A549 (cell line): ENCODE measurements at regions not wholly inside any gene's neighbourhood (a gene's known extent, or its start where the extent isn't known, plus 50 kb on each side); places are given as distances from the start of the nearest gene placed in this dataset.

ENCODE experiments used
- ATAC-seq, 2 experiments: fragments of 200-7000 bp in 1 of 2; fragments of >200 bp in 1 of 2; cut with Nextera tagmentation in 1 of 2; cut with Tn5 transposase in 1 of 2; 3 replicates each; pipeline versions ENCODE4 v1.8.0 to v1.9.1; 2018 to 2020; ENCODE audit warnings: mild to moderate bottlenecking in 1 of 2, moderate library complexity in 1 of 2
- CTCF ChIA-PET: fragments of 300-600 bp; sonication (Branson Sonifier 250); formaldehyde crosslinking; extraction: SDS; loops from one replicate; lab custom pipeline; 2021; ENCODE audit warnings: antibody characterized with exemption, inconsistent platforms; lab: Yijun Ruan, JAX
- POLR2A ChIA-PET: fragments of 350-600 bp; formaldehyde crosslinking; extraction: SDS; loops from one replicate; lab custom pipeline; 2021; ENCODE audit warnings: antibody characterized with exemption, inconsistent platforms; lab: Yijun Ruan, JAX
- DNase-seq, 2 experiments: peaks; one replicate each; pipeline versions ENCODE4 v3.0.0 to v3.0.0-alpha.2; 2011 to 2016; ENCODE audit warnings: low read depth in 1 of 2, low spot score in 1 of 2
- FAIRE-seq: peaks from 2 replicates; lab custom pipeline; 2011; peaks lifted over from hg19 to GRCh38; lab: Jason Lieb, UNC
- H3K27ac ChIP-seq, 2 experiments: fragments of >200 bp; sonication (Bioruptor Twin); formaldehyde crosslinking; 3 replicates each; pipeline ENCODE4 v1.5.1; 2016 to 2017
- H3K4me1 ChIP-seq: fragments of >200 bp; sonication (Bioruptor Twin); formaldehyde crosslinking; 3 replicates; pipeline ENCODE4 v1.6.1; 2016
- H3K4me2 ChIP-seq: fragments of >200 bp; sonication (Bioruptor Twin); formaldehyde crosslinking; 3 replicates; pipeline ENCODE4 v1.6.1; 2016
- H3K4me3 ChIP-seq: fragments of >200 bp; sonication (Bioruptor Twin); formaldehyde crosslinking; 3 replicates; pipeline ENCODE4 v1.5.1; 2016
- H3K9me3 ChIP-seq: fragments of >200 bp; sonication (Bioruptor Twin); formaldehyde crosslinking; 3 replicates; pipeline ENCODE4 v1.6.1; 2016
- ATOH8 ChIP-seq: fragments of 250-450 bp; sonication (Bioruptor Pico); IDR thresholded peaks from 2 replicates; pipeline ENCODE4 v1.5.0; 2020; ENCODE audit warnings: low read depth, mild to moderate bottlenecking, moderate library complexity
- BCL3 ChIP-seq: fragments of >200 bp; sonication (Bioruptor Twin); formaldehyde crosslinking; IDR thresholded peaks from 3 replicates; pipeline ENCODE4 v1.6.1; 2016
- CBX8 ChIP-seq: fragments of 200-600 bp; sonication (generic); IDR thresholded peaks from 2 replicates; pipeline ENCODE4 v1.6.1; 2016
- CEBPB ChIP-seq, 2 experiments: fragments of >200 bp in 1 of 2; sonication (Bioruptor Twin) in 1 of 2; formaldehyde crosslinking in 1 of 2; IDR thresholded peaks; 2 replicates each; pipeline ENCODE4 v1.6.1; 2012 to 2016
- CHD2 ChIP-seq: fragments of 150-350 bp; IDR thresholded peaks from 2 replicates; pipeline ENCODE4 v1.6.1; 2014; ENCODE audit warnings: low read length; ENCODE audit not compliant: partially characterized antibody
- FOXS1 ChIP-seq: fragments of 250-450 bp; sonication (Bioruptor Pico); IDR thresholded peaks from 2 replicates; pipeline ENCODE4 v1.5.0; 2020; ENCODE audit warnings: mild to moderate bottlenecking, moderate library complexity
- GATA3 ChIP-seq: IDR thresholded peaks from 2 replicates; pipeline ENCODE4 v1.6.1; 2012; ENCODE audit warnings: borderline replicate concordance
- HES2 ChIP-seq: fragments of >200 bp; sonication (Bioruptor Twin); formaldehyde crosslinking; IDR thresholded peaks from 2 replicates; pipeline ENCODE4 v1.6.1; 2016
- HMGXB4 ChIP-seq: fragments of 250-450 bp; sonication (Bioruptor Pico); IDR thresholded peaks from 2 replicates; pipeline ENCODE4 v1.5.0; 2021; ENCODE audit warnings: mild to moderate bottlenecking, moderate library complexity, borderline replicate concordance
- HOXB13 ChIP-seq: fragments of 250-450 bp; sonication (Bioruptor Pico); IDR thresholded peaks from 2 replicates; pipeline ENCODE4 v1.5.0; 2020; ENCODE audit warnings: low read depth, mild to moderate bottlenecking, moderate library complexity
- HOXB5 ChIP-seq: fragments of 250-450 bp; sonication (Bioruptor Pico); IDR thresholded peaks from 2 replicates; pipeline ENCODE4 v1.5.0; 2020; ENCODE audit warnings: mild to moderate bottlenecking, moderate library complexity
- JUN ChIP-seq, 2 experiments: fragments of >200 bp; sonication (Bioruptor Twin); formaldehyde crosslinking; IDR thresholded peaks; 2 replicates in 1 of 2; 3 replicates in 1 of 2; pipeline ENCODE4 v1.6.1; 2016 to 2017
- JUNB ChIP-seq: fragments of >200 bp; sonication (Bioruptor Twin); formaldehyde crosslinking; IDR thresholded peaks from 2 replicates; pipeline ENCODE4 v1.6.1; 2016
- MAFK ChIP-seq: fragments of 450-650 bp; IDR thresholded peaks from 2 replicates; pipeline ENCODE4 v1.6.1; 2014; ENCODE audit not compliant: partially characterized antibody
- RAD21 ChIP-seq, 2 experiments: fragments of >200 bp in 1 of 2; sonication (Bioruptor Twin) in 1 of 2; formaldehyde crosslinking in 1 of 2; IDR thresholded peaks in 1 of 2; conservative IDR thresholded peaks in 1 of 2; 2 replicates in 1 of 2; 3 replicates in 1 of 2; pipeline ENCODE4 v1.6.1; 2012 to 2018; ENCODE audit warnings: inconsistent platforms in 1 of 2
- RNF2 ChIP-seq: fragments of 200-600 bp; sonication (generic); IDR thresholded peaks from 2 replicates; pipeline ENCODE4 v1.6.1; 2016; ENCODE audit warnings: low read depth, mild to moderate bottlenecking, antibody characterized with exemption, moderate library complexity, borderline replicate concordance
- SMC3 ChIP-seq: fragments of >200 bp; sonication (Bioruptor Twin); formaldehyde crosslinking; IDR thresholded peaks from 3 replicates; pipeline ENCODE4 v1.6.1; 2018; ENCODE audit warnings: inconsistent platforms
- TP53 ChIP-seq: fragments of 250-450 bp; sonication (Bioruptor Pico); IDR thresholded peaks from 2 replicates; pipeline ENCODE4 v1.5.0; 2021; ENCODE audit warnings: mild to moderate bottlenecking, moderate library complexity
- USF2 ChIP-seq: fragments of 450-650 bp; IDR thresholded peaks from 2 replicates; pipeline ENCODE4 v1.6.1; 2014; ENCODE audit warnings: antibody characterized with exemption
- ZSCAN20 ChIP-seq: fragments of 250-450 bp; sonication (Bioruptor Pico); IDR thresholded peaks from 2 replicates; pipeline ENCODE4 v1.8.0; 2022; ENCODE audit warnings: mild to moderate bottlenecking, moderate library complexity
- WGBS: methylation state at CpG from one replicate; pipeline ENCODE4 v1.1.6; 2017; ENCODE audit errors: missing lambda C conversion rate; 5-methylcytosine and 5-hydroxymethylcytosine counted together

- TF ChIP-seq HOXB13 (CRISPR knock-in tag) (no peak), RNF2 (no peak), ZSCAN20 (no peak), FOXS1 (CRISPR knock-in tag) (no peak), BCL3 (no peak), CBX8 (no peak), CEBPB (IDR thresholded peaks at IDR 0.05) (no peak)
Measured at GRCh38 chr18:1006304-1006703, 101.6 kb downstream of the ADCYAP1 start (continued).

- no peaks in the 10 kb centered on the region for H3K4me1 ChIP-seq
- H3K4me2 ChIP-seq, result no peak overlapping the region
- no peak for DNase-seq
- no peak for FAIRE-seq
- ChIA-PET CTCF (no interaction called here), POLR2A (no interaction called here)
- no peaks in the 10 kb centered on the region for H3K9me3 ChIP-seq
- TF ChIP-seq RNF2, result no peak
- no peak for TF ChIP-seq HOXB13 (CRISPR knock-in tag)
- TF ChIP-seq ZSCAN20, result no peak
- TF ChIP-seq CHD2, result no peak
- no peak for TF ChIP-seq BCL3
- TF ChIP-seq JUN (IDR thresholded peaks at IDR 0.05), result no peak
- TF ChIP-seq GATA3, result no peak
- no peak for TF ChIP-seq CBX8
- TF ChIP-seq MAFK, result no peak
- no peak for TF ChIP-seq RAD21 (conservative IDR thresholded peaks at IDR 0.05 in 1 of 2, IDR thresholded peaks at IDR 0.05 in 1 of 2)
- TF ChIP-seq HMGXB4 (CRISPR knock-in tag), result no peak
- no peak for TF ChIP-seq HOXB5 (CRISPR knock-in tag)
- TF ChIP-seq SMC3, result no peak
- TF ChIP-seq HES2, result no peak
- TF ChIP-seq USF2, result no peak
- no peak for TF ChIP-seq TP53 (CRISPR knock-in tag)
- TF ChIP-seq ATOH8, result no peak
- no peak for TF ChIP-seq JUNB
- ATAC-seq, result no peak
- 11% methylated on average over 6 of the region's 6 CpGs for WGBS
- H3K27ac ChIP-seq, result no peak overlapping the region
- no peak overlapping the region for H3K4me3 ChIP-seq
Measured at GRCh38 chr18:1006965-1007364, 102.3 kb downstream of the ADCYAP1 start.
